HG03135 (cell line): ENCODE measurements at regions not wholly inside any gene's neighbourhood (a gene's known extent, or its start where the extent isn't known, plus 50 kb on each side); places are given as distances from the start of the nearest gene placed in this dataset.
"Not testable (repeated sequence)": the region's sequence is repeated elsewhere in the genome, so short reads cannot be mapped to it uniquely, and the experiment has no call there.

Experiments used
- ATAC-seq: cut with Tn5 transposase; IDR thresholded peaks from one replicate; pipeline ENCODE4 v1.9.1; 2021; ENCODE audit warnings: mild to moderate bottlenecking, moderate library complexity; ENCODE audit not compliant: unreplicated experiment

- ATAC-seq = no peak
Measured at GRCh38 chr2:52611759-52612158, 1155.8 kb upstream of the CHAC2 start.

- no peak for ATAC-seq
Measured at GRCh38 chr2:52608030-52608429, 1159.6 kb upstream of the CHAC2 start.

GRCh38 chr2:52597346-52597745 lies 1170.3 kb upstream of the CHAC2 start:
- ATAC-seq = no peak

- ATAC-seq = no peak
Measured at GRCh38 chr2:52594026-52594425, 1173.6 kb upstream of the CHAC2 start.

- not testable (repeated sequence) for ATAC-seq
Measured at GRCh38 chr2:52584071-52584470, 1183.5 kb upstream of the CHAC2 start.

- ATAC-seq = no peak
Measured at GRCh38 chr2:52572469-52572894, 1195.1 kb upstream of the CHAC2 start.

- no peak for ATAC-seq
Measured at GRCh38 chr2:52571380-52572347, 1195.9 kb upstream of the CHAC2 start.

GRCh38 chr2:52570716-52571115 lies 1196.9 kb upstream of the CHAC2 start:
- no peak for ATAC-seq

GRCh38 chr2:52563151-52563550 lies 1204.5 kb upstream of the CHAC2 start:
- ATAC-seq = no peak

GRCh38 chr2:52558265-52558664 lies 1209.3 kb upstream of the CHAC2 start:
- ATAC-seq = no peak

GRCh38 chr2:52542297-52542696 lies 1225.3 kb upstream of the CHAC2 start:
- no peak for ATAC-seq

GRCh38 chr2:52539026-52539970 lies 1228.3 kb upstream of the CHAC2 start:
- ATAC-seq = no peak

GRCh38 chr2:52537588-52537987 lies 1230.0 kb upstream of the CHAC2 start:
- ATAC-seq = no peak

- ATAC-seq = no peak
Measured at GRCh38 chr2:52536929-52537460, 1230.6 kb upstream of the CHAC2 start.

- ATAC-seq = no peak
Measured at GRCh38 chr2:52532956-52533355, 1234.6 kb upstream of the CHAC2 start.

GRCh38 chr2:52526735-52527134 lies 1240.9 kb upstream of the CHAC2 start:
- no peak for ATAC-seq

GRCh38 chr2:52520644-52521043 lies 1247.0 kb upstream of the CHAC2 start:
- ATAC-seq = no peak

GRCh38 chr2:52518678-52519077 lies 1248.9 kb upstream of the CHAC2 start:
- ATAC-seq = no peak

- ATAC-seq = no peak
Measured at GRCh38 chr2:52512760-52513159, 1254.8 kb upstream of the CHAC2 start.

GRCh38 chr2:52510432-52510831 lies 1257.2 kb upstream of the CHAC2 start:
- no peak for ATAC-seq

GRCh38 chr2:52502476-52502860 lies 1265.1 kb upstream of the CHAC2 start:
- no peak for ATAC-seq
